ENCODE measurements at regions not wholly inside any gene's neighbourhood (a gene's known extent, or its start where the extent isn't known, plus 50 kb on each side); places are given as distances from the start of the nearest gene placed in this dataset.

- TF ChIP-seq EP300 (IDR thresholded peaks at IDR 0.05): no peak
- no peak for TF ChIP-seq POLR2A (IDR thresholded peaks at IDR 0.05; ENCODE audit: low read depth)
- TF ChIP-seq POLR2AphosphoS5 (IDR thresholded peaks at IDR 0.05): no peak
- no peak for TF ChIP-seq CTCF (IDR thresholded peaks at IDR 0.05)
Observed at GRCh38 chr1:199767700-199768099, 259.8 kb upstream of the NR5A2 start.
